GM12874 (cell line): ENCODE measurements at regions not wholly inside any gene's neighbourhood (a gene's known extent, or its start where the extent isn't known, plus 50 kb on each side); places are given as distances from the start of the nearest gene placed in this dataset.

ENCODE experiments used
- CTCF ChIP-seq: IDR thresholded peaks from 2 replicates; pipeline ENCODE4 v1.5.1; 2011; ENCODE audit warnings: low read depth, mild to moderate bottlenecking, control low read depth, low read length, moderate library complexity; ENCODE audit not compliant: insufficient read depth

- no peak for TF ChIP-seq CTCF
Measured at GRCh38 chr3:64445109-64445943, 220.1 kb upstream of the PRICKLE2 start.

- no peak for TF ChIP-seq CTCF
Measured at GRCh38 chr3:64444490-64445108, 219.3 kb upstream of the PRICKLE2 start.

GRCh38 chr3:64443546-64444381 is 218.5 kb upstream of the PRICKLE2 start:
- no peak for TF ChIP-seq CTCF

GRCh38 chr3:64441861-64442260 is 216.6 kb upstream of the PRICKLE2 start:
- TF ChIP-seq CTCF: no peak

GRCh38 chr3:64440498-64440897 is 215.2 kb upstream of the PRICKLE2 start:
- no peak for TF ChIP-seq CTCF

- TF ChIP-seq CTCF: no peak
Measured at GRCh38 chr3:64438812-64439211, 213.5 kb upstream of the PRICKLE2 start.

GRCh38 chr3:64438066-64438465 is 212.8 kb upstream of the PRICKLE2 start:
- no peak for TF ChIP-seq CTCF
